ENCODE measurements at regions not wholly inside any gene's neighbourhood (a gene's known extent, or its start where the extent isn't known, plus 50 kb on each side); places are given as distances from the start of the nearest gene placed in this dataset.
"Not testable (repeated sequence)": the region's sequence is repeated elsewhere in the genome, so short reads cannot be mapped to it uniquely, and the experiment has no call there.

GRCh38 chr16:86075839-86076440 is 177.0 kb downstream of the IRF8 start:
- DNase-seq (ENCODE audit: low spot score): no peak

GRCh38 chr16:86076606-86077005 is 177.6 kb downstream of the IRF8 start:
- no peak for DNase-seq (ENCODE audit: low spot score)

- no peak for DNase-seq (ENCODE audit: low spot score)
These were observed 178.4 kb downstream of the IRF8 start for GRCh38 chr16:86077243-86077940.

GRCh38 chr16:86078121-86078600 is 179.2 kb downstream of the IRF8 start:
- DNase-seq (ENCODE audit: low spot score): no peak

GRCh38 chr16:86078711-86079110 is 179.7 kb downstream of the IRF8 start:
- not testable (repeated sequence) for DNase-seq (ENCODE audit: low spot score)

- no peak for DNase-seq (ENCODE audit: low spot score)
These were observed 180.4 kb downstream of the IRF8 start for GRCh38 chr16:86079255-86079885.

- no peak for DNase-seq (ENCODE audit: low spot score)
These were observed 181.3 kb downstream of the IRF8 start for GRCh38 chr16:86080131-86080875.

GRCh38 chr16:86080982-86081381 is 182.0 kb downstream of the IRF8 start:
- no peak for DNase-seq (ENCODE audit: low spot score)

- no peak for DNase-seq (ENCODE audit: low spot score)
These were observed 183.6 kb downstream of the IRF8 start for GRCh38 chr16:86082418-86083030.

GRCh38 chr16:86083382-86084002 is 184.5 kb downstream of the IRF8 start:
- DNase-seq (ENCODE audit: low spot score): no peak

GRCh38 chr16:86085161-86085611 is 186.2 kb downstream of the IRF8 start:
- DNase-seq (ENCODE audit: low spot score): no peak

- DNase-seq (ENCODE audit: low spot score): no peak
These were observed 186.8 kb downstream of the IRF8 start for GRCh38 chr16:86085795-86086194.

- no peak for DNase-seq (ENCODE audit: low spot score)
These were observed 187.5 kb downstream of the IRF8 start for GRCh38 chr16:86086471-86086870.

- DNase-seq (ENCODE audit: low spot score): no peak
These were observed 188.3 kb downstream of the IRF8 start for GRCh38 chr16:86087011-86087895.

- DNase-seq (ENCODE audit: low spot score): no peak
These were observed 188.9 kb downstream of the IRF8 start for GRCh38 chr16:86087896-86088230.

GRCh38 chr16:86088287-86088686 is 189.3 kb downstream of the IRF8 start:
- DNase-seq (ENCODE audit: low spot score): no peak

- no peak for DNase-seq (ENCODE audit: low spot score)
These were observed 189.9 kb downstream of the IRF8 start for GRCh38 chr16:86088816-86089215.

GRCh38 chr16:86089334-86089900 is 190.5 kb downstream of the IRF8 start:
- DNase-seq (ENCODE audit: low spot score): no peak

- no peak for DNase-seq (ENCODE audit: low spot score)
These were observed 191.0 kb downstream of the IRF8 start for GRCh38 chr16:86089991-86090390.

- DNase-seq (ENCODE audit: low spot score): no peak
These were observed 191.7 kb downstream of the IRF8 start for GRCh38 chr16:86090461-86091170.

All from GM03348 (cell line).